Pancreas (tissue), 10 donors: ENCODE measurements at regions not wholly inside any gene's neighbourhood (a gene's known extent, or its start where the extent isn't known, plus 50 kb on each side); places are given as distances from the start of the nearest gene placed in this dataset.

Experiments used
- ATAC-seq, 4 donors: fragments of 200-7000 bp; cut with Tn5 transposase; one replicate each; pipeline versions ENCODE4 v1.8.0 to v1.9.1; 2020; ENCODE audit warnings: mild to moderate bottlenecking in 4 of 4, moderate library complexity in 4 of 4
- DNase-seq, 6 donors: peaks; one replicate each; pipeline ENCODE4 v3.0.0-alpha.2; 2020
- FAIRE-seq: peaks from 2 replicates; lab custom pipeline; 2012; peaks lifted over from hg19 to GRCh38; lab: Jason Lieb, UNC
- H3K27ac ChIP-seq, 4 donors: fragments of 200-600 bp; sonication (generic); 1 replicate in 3 of 4; 2 replicates in 1 of 4; pipeline versions ENCODE4 v1.5.0 to v1.8.0; 2020
- H3K27me3 ChIP-seq, 4 donors: fragments of 200-600 bp; one replicate each; pipeline ENCODE4 v1.8.0; 2021
- H3K36me3 ChIP-seq, 3 donors: fragments of 200-600 bp; sonication (generic) in 1 of 3; one replicate each; pipeline versions ENCODE4 v1.5.0 to v1.8.0; 2020 to 2021
- H3K4me1 ChIP-seq, 3 donors: fragments of 200-600 bp; one replicate each; pipeline ENCODE4 v1.8.0; 2021
- H3K4me3 ChIP-seq, 4 donors: fragments of 200-600 bp; sonication (generic) in 2 of 4; one replicate each; pipeline versions ENCODE4 v1.5.0 to v1.8.0; 2020 to 2021
- H3K9me3 ChIP-seq, 4 donors: fragments of 200-600 bp; one replicate each; pipeline ENCODE4 v1.8.0; 2021
- CTCF ChIP-seq, 4 donors: fragments of 200-600 bp; sonication (generic) in 3 of 4; IDR thresholded peaks; one replicate each; pipeline versions ENCODE4 v1.5.0 to v1.8.0; 2021; ENCODE audit warnings: antibody characterized with exemption in 4 of 4
- WGBS, 2 donors: extraction: QIAGEN DNeasy Blood & Tissue Kit; methylation state at CpG; one replicate each; pipeline ENCODE4 v1.1.7; 2013; 5-methylcytosine and 5-hydroxymethylcytosine counted together
- intact Hi-C, 3 donors: fragments of 100-400 bp; cut with DNase I; formaldehyde crosslinking; loops; one replicate each; pipeline versions ENCODE4 v1.11.1 to v1.14.2; 2022
- donor health status: healthy with polysubstance abuse.
- donor health status: DM: no; HTN: no; CAD: no; lungs with moderate emphysema.
- donor health status: DM: no; HTN: no; CAD: no.
- donor health status: control.
- donor health status: control.
- donor health status: Bipolar disorder and iron deficiency.
- donor health status: DM: yes; HTN: yes; CAD: no.
- donor health status: DM: no; HTN: no; CAD: no.
- donor health status: DM: no; HTN: no; CAD: no.
- donor health status: DM: yes; HTN: yes; CAD: no.

GRCh38 chr11:39725081-39725480 lies 1734.4 kb downstream of the LRRC4C start:
- FAIRE-seq (no peak), DNase-seq (no peak), ATAC-seq (no peak)
- no peaks in the 10 kb centered on the region for H3K9me3 ChIP-seq
- H3K36me3 ChIP-seq, result no peaks in the 10 kb centered on the region
- H3K27ac ChIP-seq, result no peak overlapping the region
- intact Hi-C loops, result no loop called here
- no peaks in the 10 kb centered on the region for H3K4me1 ChIP-seq
- TF ChIP-seq CTCF (IDR thresholded peaks at IDR 0.05), result no peak
- H3K27me3 ChIP-seq, result no peaks in the 10 kb centered on the region
- H3K4me3 ChIP-seq, result no peak overlapping the region
- WGBS, 2 donors, result 69 to 70% methylated on average over 3 of the region's 3 CpGs

GRCh38 chr11:39724404-39724803 lies 1735.0 kb downstream of the LRRC4C start:
- TF ChIP-seq CTCF (IDR thresholded peaks at IDR 0.05), result no peak
- ATAC-seq (no peak), DNase-seq (no peak), FAIRE-seq (no peak)
- H3K27me3 ChIP-seq, result no peaks in the 10 kb centered on the region
- H3K4me1 ChIP-seq, result no peaks in the 10 kb centered on the region
- WGBS, 2 donors, result 17 to 24% methylated on average over 4 of the region's 4 CpGs
- no peaks in the 10 kb centered on the region for H3K9me3 ChIP-seq
- no peaks in the 10 kb centered on the region for H3K36me3 ChIP-seq
- intact Hi-C loops, result no loop called here
- H3K27ac ChIP-seq, result no peak overlapping the region
- H3K4me3 ChIP-seq, result no peak overlapping the region

- Histone ChIP-seq H3K4me1 (no peaks in the 10 kb centered on the region), H3K9me3 (no peaks in the 10 kb centered on the region), H3K4me3 (no peak overlapping the region), H3K27me3 (no peaks in the 10 kb centered on the region), H3K36me3 (no peaks in the 10 kb centered on the region), H3K27ac (no peak overlapping the region)
- DNase-seq, result no peak
- WGBS, 2 donors, result 53 to 64% methylated on average over 2 of the region's 2 CpGs
- FAIRE-seq, result no peak
- intact Hi-C loops, result no loop called here
- no peak for ATAC-seq
- TF ChIP-seq CTCF (IDR thresholded peaks at IDR 0.05), result no peak
These were observed 1746.9 kb downstream of the LRRC4C start for GRCh38 chr11:39712581-39712980.

GRCh38 chr11:39690856-39691255 lies 1768.6 kb downstream of the LRRC4C start:
- intact Hi-C loops, result no loop called here
- H3K27me3 ChIP-seq, result no peaks in the 10 kb centered on the region
- H3K9me3 ChIP-seq, result no peaks in the 10 kb centered on the region
- WGBS, 2 donors, result 34 to 35% methylated on average over 1 of the region's 1 CpG
- no peak overlapping the region for H3K4me3 ChIP-seq
- H3K27ac ChIP-seq, result no peak overlapping the region
- ATAC-seq, result no peak
- no peak for FAIRE-seq
- no peaks in the 10 kb centered on the region for H3K4me1 ChIP-seq
- no peak for DNase-seq
- no peaks in the 10 kb centered on the region for H3K36me3 ChIP-seq
- no peak for TF ChIP-seq CTCF (IDR thresholded peaks at IDR 0.05)

- WGBS, 2 donors, result 65% methylated on average over 4 of the region's 4 CpGs
- H3K36me3 ChIP-seq, result no peaks in the 10 kb centered on the region
- FAIRE-seq (no peak), DNase-seq (no peak), ATAC-seq (no peak)
- intact Hi-C loops, result no loop called here
- no peaks in the 10 kb centered on the region for H3K9me3 ChIP-seq
- TF ChIP-seq CTCF (IDR thresholded peaks at IDR 0.05), result no peak
- no peaks in the 10 kb centered on the region for H3K27me3 ChIP-seq
- no peaks in the 10 kb centered on the region for H3K4me1 ChIP-seq
- no peak overlapping the region for H3K27ac ChIP-seq
- H3K4me3 ChIP-seq, result no peak overlapping the region
These were observed 1775.4 kb downstream of the LRRC4C start for GRCh38 chr11:39683951-39684554.
